Effector CD4-positive, alpha-beta T cell (primary cell): ENCODE measurements at regions not wholly inside any gene's neighbourhood (a gene's known extent, or its start where the extent isn't known, plus 50 kb on each side); places are given as distances from the start of the nearest gene placed in this dataset.

Source experiments
- DNase-seq: peaks from one replicate; pipeline ENCODE4 v3.0.0-alpha.2; 2020

DNA sequence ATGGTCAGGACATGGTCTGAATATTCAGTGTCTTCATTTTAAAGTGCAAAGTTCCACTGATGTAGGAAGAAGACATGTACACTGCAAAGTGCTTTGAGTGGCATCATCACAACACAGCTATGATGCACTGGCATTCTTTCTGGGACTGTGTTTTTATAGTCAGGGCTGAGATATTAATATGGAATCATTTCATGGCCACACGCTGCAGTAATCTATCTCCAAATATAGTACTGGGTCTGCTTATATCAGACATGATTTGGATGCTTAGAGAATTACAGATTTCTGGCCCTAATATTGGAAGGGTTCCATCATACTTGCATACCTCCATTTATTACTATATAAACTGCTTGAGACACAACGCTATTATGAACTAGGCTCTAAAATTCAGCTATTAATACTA lies 1170.9 kb downstream of the NLGN4X start:
- DNase-seq, result no peak

GRCh38 chrX:5054852-5055251 lies 1173.8 kb downstream of the NLGN4X start:
- DNase-seq, result no peak

DNA sequence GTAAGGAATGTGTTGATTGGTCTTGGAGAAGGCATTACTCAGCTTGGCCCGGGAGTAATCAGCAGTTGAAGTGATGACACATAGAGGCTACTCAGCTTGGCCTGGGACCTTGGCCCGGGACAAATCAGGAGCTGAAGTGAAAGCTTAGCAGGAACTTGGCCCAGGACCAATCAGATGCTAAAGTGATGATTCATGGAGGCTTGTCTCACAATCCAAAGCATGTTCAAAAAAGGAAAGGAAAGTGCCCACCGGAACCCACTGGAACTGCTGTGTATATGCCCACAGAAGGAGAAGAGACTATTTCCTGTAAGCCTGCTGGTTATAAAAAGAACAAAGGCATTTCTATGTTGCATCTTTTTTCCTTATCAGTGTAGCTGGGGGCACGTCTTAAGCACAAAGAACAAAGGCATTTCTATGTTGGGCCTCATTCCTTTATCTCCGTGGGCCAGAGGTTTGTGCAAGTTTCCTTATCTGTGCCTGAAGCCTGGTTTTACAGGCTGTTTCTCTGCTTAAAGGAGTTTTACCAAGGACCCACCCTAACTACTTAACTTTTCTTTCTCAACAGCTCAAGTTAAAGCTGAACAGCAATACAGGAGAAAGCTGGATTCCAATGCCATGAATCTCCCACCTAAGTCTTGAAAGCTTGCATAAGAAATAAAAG lies 1176.7 kb downstream of the NLGN4X start:
- no peak for DNase-seq

DNA sequence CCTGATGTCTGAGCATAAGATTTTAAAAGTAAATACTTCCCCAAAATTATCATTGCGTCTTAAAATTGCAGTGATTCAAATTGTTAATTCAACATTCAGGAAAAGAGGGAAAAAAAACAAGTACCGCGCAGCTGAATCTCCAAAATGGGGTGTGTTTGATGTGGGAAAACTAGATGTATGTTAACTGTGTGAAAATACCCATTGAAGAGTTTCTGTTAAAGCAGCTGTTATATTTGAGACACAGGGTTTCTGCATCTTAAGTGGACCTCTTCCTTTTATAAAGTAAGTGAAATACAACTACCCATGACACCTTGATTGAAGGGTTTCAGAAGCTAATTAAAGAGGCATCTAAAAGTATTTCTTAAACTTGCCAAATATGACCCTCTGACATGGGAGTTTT lies 1186.1 kb downstream of the NLGN4X start:
- DNase-seq, result no peak

DNA sequence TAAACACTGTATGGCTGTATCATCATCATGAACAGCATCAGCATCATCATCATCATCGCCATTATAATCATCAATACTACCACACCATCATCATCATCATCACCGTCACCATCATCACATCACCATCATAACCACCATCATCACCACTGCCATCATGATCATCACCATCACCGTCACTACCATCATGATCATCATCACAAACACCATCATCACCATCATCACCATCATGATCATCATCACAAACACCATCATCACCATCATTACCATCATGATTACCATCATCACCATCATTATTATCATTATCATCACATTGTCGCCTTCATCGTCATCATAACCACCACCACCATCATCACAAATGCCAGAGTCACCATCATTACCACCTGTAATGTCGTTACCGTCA lies 1196.9 kb downstream of the NLGN4X start:
- no peak for DNase-seq

GRCh38 chrX:5015451-5015850 lies 1213.2 kb downstream of the NLGN4X start:
- DNase-seq, result no peak

- no peak for DNase-seq
These were observed 1233.8 kb downstream of the NLGN4X start for GRCh38 chrX:4994855-4995254.

DNA sequence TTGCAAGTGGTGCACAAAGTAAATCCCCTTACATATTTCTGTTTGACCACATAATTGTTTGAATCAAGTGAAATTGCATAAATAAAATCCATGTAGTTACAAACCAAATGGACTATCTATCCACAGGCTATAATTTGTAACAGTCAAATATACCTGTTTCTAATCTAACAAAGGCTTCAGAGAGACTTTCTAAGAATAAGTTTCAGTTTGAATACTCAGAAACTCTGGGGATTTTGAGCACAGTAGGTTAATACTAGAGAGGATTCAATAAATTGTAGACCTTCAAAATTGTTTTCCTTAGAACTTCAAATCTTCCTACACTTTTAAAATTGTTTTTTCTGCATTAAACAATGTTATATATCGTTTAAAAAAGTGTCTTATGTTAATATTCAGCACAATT lies 1250.1 kb downstream of the NLGN4X start:
- no peak for DNase-seq

GRCh38 chrX:4971646-4972045 lies 1257.0 kb downstream of the NLGN4X start:
- DNase-seq, result no peak

DNA sequence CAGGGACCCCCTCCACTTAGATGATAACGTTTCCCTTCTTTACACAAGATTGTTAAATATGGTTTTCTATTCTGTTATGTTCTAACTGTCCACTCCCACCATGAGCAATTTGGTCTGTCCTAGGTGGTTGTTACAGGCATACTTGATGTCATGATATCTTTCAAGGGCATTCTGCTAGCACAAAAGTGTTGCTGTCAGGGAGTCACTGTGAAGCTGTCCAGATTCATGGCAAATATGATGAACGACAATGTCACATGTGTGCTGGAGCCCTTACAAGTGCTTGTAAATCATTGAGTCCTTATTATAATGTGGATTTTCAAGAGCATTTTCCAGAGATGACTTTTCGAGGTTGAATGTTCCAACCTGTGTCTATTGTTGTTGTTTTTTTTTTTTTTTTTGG lies 1250.7 kb upstream of the PRKX start:
- DNase-seq, result no peak

DNA sequence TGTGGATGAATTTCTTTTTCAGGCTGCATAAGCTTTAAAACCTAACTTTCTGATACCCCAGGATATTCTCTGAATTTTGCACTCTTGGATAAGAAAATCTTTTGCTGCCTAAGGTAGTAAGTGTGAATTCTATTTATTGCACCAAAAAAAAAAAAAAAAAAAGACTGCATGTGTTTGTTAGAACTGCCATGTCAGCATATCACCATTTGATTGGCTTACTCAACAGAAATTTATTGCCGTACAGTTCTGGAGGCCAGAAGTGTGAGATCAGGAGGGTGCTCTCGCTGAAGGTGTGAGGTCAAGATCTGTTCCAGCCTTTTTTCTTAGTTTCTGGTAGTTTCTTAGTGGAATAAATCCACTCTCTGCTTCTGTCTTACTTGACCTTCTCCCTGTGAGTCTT lies 1250.0 kb upstream of the PRKX start:
- DNase-seq, result no peak

DNA sequence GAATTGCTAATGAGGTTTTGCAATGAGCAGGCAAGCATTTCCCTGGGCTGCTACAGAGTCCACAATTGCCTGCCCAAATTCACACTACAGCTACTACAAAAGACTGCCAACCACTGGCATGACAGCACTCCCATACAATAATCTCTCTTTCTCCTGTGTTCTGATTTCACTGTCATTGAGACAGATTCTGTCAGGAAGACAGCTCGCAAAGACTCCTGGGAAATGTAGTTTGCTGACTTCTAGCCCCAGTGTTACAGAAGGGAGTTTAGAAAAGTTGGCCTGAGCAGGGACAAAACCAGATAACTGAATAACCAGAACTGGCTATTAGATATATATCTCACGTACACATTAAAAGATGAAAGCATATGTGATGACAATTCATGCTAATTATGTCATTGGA lies 1231.3 kb upstream of the PRKX start:
- no peak for DNase-seq

DNA sequence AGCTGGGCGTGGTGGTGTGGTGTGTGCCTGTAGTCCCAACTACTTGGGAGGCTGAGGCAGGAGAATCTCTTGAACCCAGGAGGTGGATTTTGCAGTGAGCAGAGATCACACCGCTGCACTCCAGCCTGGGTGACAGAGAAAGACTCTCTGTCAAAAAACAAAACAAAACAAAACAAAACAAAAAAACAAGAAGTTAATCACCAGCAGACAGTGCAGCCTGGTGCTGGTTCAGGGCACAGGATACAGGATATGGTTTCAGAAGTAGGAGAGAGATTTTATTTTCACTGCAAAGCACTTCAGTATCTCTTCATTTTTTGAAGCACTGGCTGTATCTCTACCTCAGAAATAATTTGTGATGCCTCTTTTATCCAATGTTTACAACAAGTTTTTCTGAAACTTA lies 1222.9 kb upstream of the PRKX start:
- DNase-seq, result no peak

DNA sequence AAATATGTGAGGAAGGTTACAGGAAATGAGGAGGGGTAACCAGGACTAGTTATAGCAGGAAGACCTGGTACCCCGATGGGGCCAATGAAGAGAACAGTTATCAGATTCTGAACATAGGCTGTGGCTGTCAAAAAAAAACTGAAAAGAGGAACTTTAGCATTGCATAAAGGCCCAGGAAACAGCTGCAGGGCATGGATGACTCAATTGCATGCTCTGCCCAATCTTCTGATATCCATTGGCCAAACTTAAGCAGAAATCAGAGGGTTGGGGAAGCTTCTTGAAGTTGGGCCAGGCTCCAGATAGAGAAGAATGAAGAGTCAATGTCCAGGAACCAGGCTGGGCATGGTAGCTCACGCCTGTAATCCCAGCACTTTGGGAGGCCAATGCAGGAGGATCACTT lies 1222.4 kb upstream of the PRKX start:
- DNase-seq, result no peak

GRCh38 chrX:4935401-4935800 lies 1222.0 kb upstream of the PRKX start:
- DNase-seq, result no peak

- no peak for DNase-seq
These were observed 1219.3 kb upstream of the PRKX start for GRCh38 chrX:4932790-4933189.

GRCh38 chrX:4930426-4930825 lies 1217.0 kb upstream of the PRKX start:
- DNase-seq, result no peak

- DNase-seq, result no peak
These were observed 1212.5 kb upstream of the PRKX start for GRCh38 chrX:4925911-4926310.

DNA sequence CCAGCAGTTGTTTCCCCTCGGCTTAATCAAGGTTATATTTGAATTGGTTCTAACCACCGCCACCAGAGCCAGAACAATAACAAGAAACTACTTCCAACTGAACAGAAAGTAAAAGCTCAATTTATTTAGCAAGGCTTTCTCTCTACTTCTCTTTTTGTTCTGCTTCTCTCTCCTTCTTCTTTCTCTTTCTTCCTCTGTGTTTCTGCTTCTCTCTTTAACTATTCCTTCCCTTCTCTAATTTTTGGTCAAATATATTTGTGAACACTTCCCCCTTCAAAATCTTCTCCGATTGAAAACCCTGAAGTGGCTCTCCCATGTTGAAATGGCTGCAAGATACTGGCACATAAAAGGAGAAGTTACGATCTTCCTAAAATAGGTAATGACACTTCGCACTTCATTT lies 1195.9 kb upstream of the PRKX start:
- DNase-seq, result no peak

DNA sequence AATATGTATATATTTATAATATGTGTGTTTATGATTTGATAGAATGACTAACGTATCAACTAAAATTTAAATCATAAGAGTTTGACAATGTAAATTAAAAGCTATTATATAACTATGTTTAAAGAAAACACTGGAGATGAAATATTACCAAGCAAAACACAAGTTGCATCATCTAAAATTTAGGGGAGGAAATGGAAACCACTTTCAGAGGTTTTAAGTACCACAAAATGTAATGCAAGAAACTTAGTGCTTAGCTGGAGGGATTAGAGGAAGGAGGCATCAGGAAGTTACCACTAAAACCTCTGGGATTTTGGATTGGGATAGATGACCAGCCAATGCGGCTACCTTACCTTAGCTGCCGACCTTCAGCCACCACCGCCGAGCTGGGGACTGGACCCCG lies 1192.1 kb upstream of the PRKX start:
- DNase-seq, result no peak

DNA sequence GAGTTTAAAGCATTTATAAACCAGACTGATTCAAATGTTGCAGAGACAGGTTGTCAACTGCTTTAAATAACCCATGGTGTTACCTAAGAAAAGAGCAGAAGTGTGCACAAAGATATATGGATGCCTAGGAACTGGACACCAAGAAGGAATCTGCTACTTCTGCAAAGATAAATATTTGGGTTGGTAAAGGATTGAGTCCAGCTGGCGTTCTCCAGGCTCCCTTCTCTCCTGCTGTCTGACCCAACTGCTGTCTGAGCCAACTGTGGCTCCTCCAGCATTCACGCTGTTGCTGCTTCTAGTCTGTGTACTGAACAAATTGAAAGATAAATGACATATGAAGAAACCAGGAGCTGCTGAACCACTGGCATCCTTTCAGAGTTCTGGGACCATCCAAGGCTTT lies 1167.8 kb upstream of the PRKX start:
- no peak for DNase-seq

DNA sequence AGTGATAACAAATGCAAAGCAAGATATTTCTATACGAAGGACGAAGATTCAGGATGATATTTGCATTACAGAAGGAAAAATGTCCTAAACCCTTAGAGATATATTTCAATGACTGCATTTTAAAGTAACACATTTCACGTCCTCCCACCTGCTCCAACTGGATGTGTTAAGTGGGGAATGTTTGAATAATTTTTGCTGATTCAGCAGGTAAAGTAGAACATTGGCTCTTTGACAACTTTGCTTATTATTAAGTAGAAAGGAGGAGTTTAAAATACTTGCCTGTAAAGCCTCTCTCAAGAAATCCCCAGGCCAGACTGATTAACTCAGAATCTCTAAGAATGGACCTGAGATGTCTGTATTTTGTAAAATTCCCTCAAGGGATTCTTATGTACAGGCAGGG lies 1165.2 kb upstream of the PRKX start:
- no peak for DNase-seq

GRCh38 chrX:4876268-4876667 lies 1162.8 kb upstream of the PRKX start:
- no peak for DNase-seq

DNA sequence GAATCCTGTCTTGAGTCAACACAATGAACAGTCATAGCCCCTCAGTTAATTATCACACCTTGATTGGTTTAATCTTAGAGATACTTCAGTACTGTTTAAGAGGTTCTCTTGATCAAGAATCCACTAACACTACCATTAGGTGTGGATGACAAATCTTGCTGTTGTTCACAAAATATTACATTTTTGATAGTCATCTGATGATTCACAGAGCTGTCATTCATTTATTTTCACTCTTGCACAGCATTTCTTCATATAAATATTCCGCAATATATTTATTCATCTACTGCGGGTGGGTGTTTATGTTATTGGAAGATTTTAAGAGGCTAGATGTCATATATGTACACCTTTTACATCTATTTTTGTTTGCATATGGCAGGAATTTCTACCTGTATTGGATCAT lies 1138.1 kb upstream of the PRKX start:
- DNase-seq, result no peak

GRCh38 chrX:4850312-4850711 lies 1136.9 kb upstream of the PRKX start:
- no peak for DNase-seq

- DNase-seq, result no peak
These were observed 1130.9 kb upstream of the PRKX start for GRCh38 chrX:4844376-4844775.
